ENCODE measurements at regions not wholly inside any gene's neighbourhood (a gene's known extent, or its start where the extent isn't known, plus 50 kb on each side); places are given as distances from the start of the nearest gene placed in this dataset.

DNA sequence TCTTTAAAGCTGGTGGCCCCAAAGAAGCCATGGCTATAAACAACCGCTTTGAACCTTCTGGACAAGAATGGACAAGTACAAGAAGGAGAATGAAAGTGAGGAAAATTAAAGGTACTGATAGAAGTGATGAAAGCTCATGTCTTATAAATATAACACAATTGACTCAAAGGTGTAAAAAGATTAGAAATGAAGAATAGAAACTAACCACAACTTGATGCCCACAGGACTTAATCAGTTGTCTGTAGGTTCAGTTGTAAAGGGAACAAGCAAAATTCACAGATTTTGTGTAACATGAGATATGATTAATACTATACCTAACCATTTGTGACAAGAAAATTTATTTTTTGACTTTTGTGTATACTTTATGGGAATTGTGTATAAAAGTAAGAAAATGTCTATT lies 135.7 kb downstream of the NUP35 start:
- TF ChIP-seq, protein P1, sequence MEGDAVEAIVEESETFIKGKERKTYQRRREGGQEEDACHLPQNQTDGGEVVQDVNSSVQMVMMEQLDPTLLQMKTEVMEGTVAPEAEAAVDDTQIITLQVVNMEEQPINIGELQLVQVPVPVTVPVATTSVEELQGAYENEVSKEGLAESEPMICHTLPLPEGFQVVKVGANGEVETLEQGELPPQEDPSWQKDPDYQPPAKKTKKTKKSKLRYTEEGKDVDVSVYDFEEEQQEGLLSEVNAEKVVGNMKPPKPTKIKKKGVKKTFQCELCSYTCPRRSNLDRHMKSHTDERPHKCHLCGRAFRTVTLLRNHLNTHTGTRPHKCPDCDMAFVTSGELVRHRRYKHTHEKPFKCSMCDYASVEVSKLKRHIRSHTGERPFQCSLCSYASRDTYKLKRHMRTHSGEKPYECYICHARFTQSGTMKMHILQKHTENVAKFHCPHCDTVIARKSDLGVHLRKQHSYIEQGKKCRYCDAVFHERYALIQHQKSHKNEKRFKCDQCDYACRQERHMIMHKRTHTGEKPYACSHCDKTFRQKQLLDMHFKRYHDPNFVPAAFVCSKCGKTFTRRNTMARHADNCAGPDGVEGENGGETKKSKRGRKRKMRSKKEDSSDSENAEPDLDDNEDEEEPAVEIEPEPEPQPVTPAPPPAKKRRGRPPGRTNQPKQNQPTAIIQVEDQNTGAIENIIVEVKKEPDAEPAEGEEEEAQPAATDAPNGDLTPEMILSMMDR (conservative IDR thresholded peaks at IDR 0.05): no peak
- Mint-ChIP-seq H3K36me3 (ENCODE audit: low read depth) (no peaks in the 10 kb centered on the region), H3K27ac (ENCODE audit: unreplicated experiment) (no peak overlapping the region), H3K4me1 (no peaks in the 10 kb centered on the region), H3K9me3 (peaks cover 4% of the 10 kb centered on the region), H3K27me3 (ENCODE audit: low read depth) (no peaks in the 10 kb centered on the region), H3K4me3 (no peak overlapping the region)
- no peak for DNase-seq (ENCODE audit: low read depth, low spot score)

DNA sequence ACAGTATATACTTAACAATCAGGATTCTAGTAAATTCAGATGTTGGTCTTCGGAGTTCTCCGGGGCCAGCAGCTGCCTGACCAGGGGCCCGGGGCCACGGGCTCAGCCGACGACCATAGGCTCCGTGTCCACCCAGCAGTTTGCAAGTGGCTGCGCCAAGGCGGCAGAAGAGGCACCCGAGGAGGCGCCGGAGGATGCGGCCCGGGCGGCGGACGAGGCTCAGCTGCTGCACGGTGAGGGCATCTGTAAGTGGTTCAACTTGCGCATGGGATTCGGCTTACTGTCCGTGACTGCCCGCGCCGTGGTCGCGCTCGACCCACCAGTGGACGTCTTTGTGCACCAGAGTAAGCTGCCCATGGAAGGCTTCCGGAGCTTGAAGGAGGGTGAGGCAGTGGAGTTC lies 136.3 kb downstream of the NUP35 start:
- Mint-ChIP-seq H3K4me3 (no peak overlapping the region), H3K27me3 (ENCODE audit: low read depth) (no peaks in the 10 kb centered on the region), H3K4me1 (no peaks in the 10 kb centered on the region), H3K27ac (ENCODE audit: unreplicated experiment) (no peak overlapping the region), H3K36me3 (ENCODE audit: low read depth) (no peaks in the 10 kb centered on the region), H3K9me3 (peaks cover 4% of the 10 kb centered on the region)
- TF ChIP-seq, protein P1 (conservative IDR thresholded peaks at IDR 0.05): no peak
- DNase-seq (ENCODE audit: low read depth, low spot score): no peak

- no peak for DNase-seq (ENCODE audit: low read depth, low spot score)
- H3K9me3 Mint-ChIP-seq: peaks cover 15% of the 10 kb centered on the region
- no peaks in the 10 kb centered on the region for H3K4me1 Mint-ChIP-seq
- no peaks in the 10 kb centered on the region for H3K36me3 Mint-ChIP-seq (ENCODE audit: low read depth)
- no peak overlapping the region for H3K27ac Mint-ChIP-seq (ENCODE audit: unreplicated experiment)
- TF ChIP-seq, protein P1 (conservative IDR thresholded peaks at IDR 0.05): no peak
- H3K4me3 Mint-ChIP-seq: no peak overlapping the region
- no peaks in the 10 kb centered on the region for H3K27me3 Mint-ChIP-seq (ENCODE audit: low read depth)
Observed at GRCh38 chr2:183264890-183265535, 140.8 kb downstream of the NUP35 start.

DNA sequence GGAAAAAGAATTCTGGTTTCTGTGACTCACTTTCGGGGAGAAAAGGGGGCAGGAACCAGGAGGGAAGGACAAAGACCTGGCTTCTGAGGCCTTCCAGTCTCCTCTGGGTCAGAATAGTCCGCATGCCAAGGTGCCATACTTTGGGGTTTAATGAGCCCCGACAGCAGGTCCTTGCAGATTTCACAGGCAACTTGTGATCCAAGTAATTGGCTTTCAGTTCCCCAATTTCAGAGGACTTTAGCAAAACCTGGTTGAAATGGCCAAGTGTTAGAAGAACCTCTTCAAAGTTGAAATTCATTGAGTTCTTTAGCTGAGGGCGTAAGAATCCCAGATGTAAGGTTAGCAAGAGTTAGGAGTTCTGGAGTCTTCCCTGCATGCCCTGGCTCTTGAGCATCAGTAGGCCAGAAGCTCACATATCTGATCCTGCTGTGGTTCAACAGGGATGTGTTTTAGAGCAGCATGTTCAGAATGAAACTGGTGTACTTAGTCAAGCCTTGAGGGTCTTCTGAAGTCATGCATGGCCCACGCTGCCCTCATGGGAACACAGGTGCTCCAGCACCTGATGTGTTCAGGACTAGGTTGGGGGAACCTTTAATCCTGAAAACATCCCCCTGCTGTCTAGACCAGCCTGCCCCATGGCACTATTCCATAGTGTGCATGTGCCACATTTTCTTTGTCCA lies 143.0 kb downstream of the NUP35 start:
- H3K4me3 Mint-ChIP-seq: no peak overlapping the region

GRCh38 chr2:183269956-183270355 lies 145.7 kb downstream of the NUP35 start:
- no peaks in the 10 kb centered on the region for H3K4me1 Mint-ChIP-seq
- TF ChIP-seq, protein P1 (conservative IDR thresholded peaks at IDR 0.05): no peak
- peaks cover 17% of the 10 kb centered on the region for H3K9me3 Mint-ChIP-seq
- H3K4me3 Mint-ChIP-seq: no peak overlapping the region
- H3K27me3 Mint-ChIP-seq (ENCODE audit: low read depth): no peaks in the 10 kb centered on the region
- no peaks in the 10 kb centered on the region for H3K36me3 Mint-ChIP-seq (ENCODE audit: low read depth)
- no peak for DNase-seq (ENCODE audit: low read depth, low spot score)
- H3K27ac Mint-ChIP-seq (ENCODE audit: unreplicated experiment): no peak overlapping the region

More for the DNA sequence above, 143.0 kb downstream of the NUP35 start:
- Mint-ChIP-seq H3K27ac (ENCODE audit: unreplicated experiment) (no peak overlapping the region), H3K4me1 (no peaks in the 10 kb centered on the region), H3K27me3 (ENCODE audit: low read depth) (no peaks in the 10 kb centered on the region), H3K9me3 (peaks cover 21% of the 10 kb centered on the region), H3K36me3 (ENCODE audit: low read depth) (no peaks in the 10 kb centered on the region)
- DNase-seq (ENCODE audit: low read depth, low spot score): no peak
- TF ChIP-seq, protein P1 (conservative IDR thresholded peaks at IDR 0.05): no peak

Data from neural crest cell (in vitro differentiated cells).